ENCODE measurements at regions not wholly inside any gene's neighbourhood (a gene's known extent, or its start where the extent isn't known, plus 50 kb on each side); places are given as distances from the start of the nearest gene placed in this dataset.

DNA sequence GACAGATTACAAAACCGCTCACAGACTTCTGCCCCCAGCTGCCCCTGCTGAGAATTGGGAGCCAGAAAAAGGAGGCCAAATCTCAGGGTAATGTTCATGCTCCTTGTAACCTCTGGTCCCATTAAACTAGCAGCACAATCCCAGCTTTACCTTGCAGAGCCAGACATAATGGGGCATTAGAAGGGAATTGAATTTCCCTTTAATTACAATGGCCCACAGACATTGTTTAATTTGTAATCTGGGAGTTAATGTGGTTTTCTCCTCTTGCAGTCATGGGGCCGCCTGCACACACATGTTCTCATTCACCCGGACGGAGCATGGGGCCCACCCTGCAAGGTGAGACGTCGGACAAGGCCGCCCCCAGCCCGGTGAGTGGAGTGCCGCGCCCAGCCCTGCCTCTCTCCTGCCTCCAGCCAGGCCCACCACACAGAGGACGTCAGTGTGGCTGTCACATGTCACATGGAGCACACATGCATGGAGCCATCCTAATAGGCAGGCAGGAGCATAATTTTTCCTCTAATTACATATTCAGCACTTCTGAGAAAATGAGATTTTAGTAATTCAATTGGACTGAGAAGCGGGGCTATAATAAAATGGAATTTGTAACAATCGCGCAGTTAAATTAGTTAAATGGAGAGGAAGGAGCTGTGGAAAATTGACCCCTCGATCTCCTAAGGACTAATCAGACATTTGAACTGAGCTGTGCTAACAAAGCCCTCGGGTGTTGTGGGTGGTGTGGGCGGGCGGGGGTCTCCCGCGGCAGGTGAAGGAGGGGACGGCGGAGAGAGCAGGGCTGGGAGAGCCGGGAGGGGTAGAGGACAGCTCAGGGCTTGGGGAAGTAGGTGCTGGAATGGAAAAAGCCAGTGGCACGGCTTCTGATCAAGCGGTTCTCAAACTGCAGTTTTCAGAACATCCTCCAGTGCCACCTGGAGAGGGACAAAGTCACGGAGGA lies 87.7 kb downstream of the ENGASE start:
- TF ChIP-seq EZH2 (IDR thresholded peaks at IDR 0.05; ENCODE audit: insufficient read depth, poor library complexity, severe bottlenecking) (no peak), EZH2phosphoT487 (IDR thresholded peaks at IDR 0.05; ENCODE audit: insufficient read depth, low read depth) (no peak)

Data from GM23248 (cell line).